HUES48 (cell line): ENCODE measurements at regions not wholly inside any gene's neighbourhood (a gene's known extent, or its start where the extent isn't known, plus 50 kb on each side); places are given as distances from the start of the nearest gene placed in this dataset.
A peak's percentile ranks its signal among the peaks of the same experiment; 100 is the strongest.

Experiments used
- H3K27ac ChIP-seq: one replicate; pipeline ENCODE4 v1.7.0; 2013; ENCODE audit warnings: low read depth, low read length, inconsistent platforms
- H3K27me3 ChIP-seq: 2 replicates; pipeline ENCODE4 v1.6.1; 2013; ENCODE audit warnings: mild to moderate bottlenecking, low read length; ENCODE audit not compliant: control insufficient read depth, insufficient read depth
- H3K36me3 ChIP-seq: 2 replicates; pipeline ENCODE4 v1.6.1; 2013; ENCODE audit warnings: low read length; ENCODE audit not compliant: control insufficient read depth, insufficient read depth
- H3K4me1 ChIP-seq: 2 replicates; pipeline ENCODE4 v1.6.1; 2013; ENCODE audit warnings: mild to moderate bottlenecking, low read length; ENCODE audit not compliant: control insufficient read depth, insufficient read depth
- H3K4me3 ChIP-seq: 2 replicates; pipeline ENCODE4 v1.5.1; 2013; ENCODE audit warnings: mild to moderate bottlenecking, low read depth, low read length
- H3K9ac ChIP-seq: 2 replicates; pipeline ENCODE4 v1.6.1; 2013; ENCODE audit warnings: mild to moderate bottlenecking, low read depth, low read length, moderate library complexity
- H3K9me3 ChIP-seq: 2 replicates; pipeline ENCODE4 v1.6.1; 2013; ENCODE audit warnings: low read length; ENCODE audit not compliant: control insufficient read depth, insufficient read depth

DNA sequence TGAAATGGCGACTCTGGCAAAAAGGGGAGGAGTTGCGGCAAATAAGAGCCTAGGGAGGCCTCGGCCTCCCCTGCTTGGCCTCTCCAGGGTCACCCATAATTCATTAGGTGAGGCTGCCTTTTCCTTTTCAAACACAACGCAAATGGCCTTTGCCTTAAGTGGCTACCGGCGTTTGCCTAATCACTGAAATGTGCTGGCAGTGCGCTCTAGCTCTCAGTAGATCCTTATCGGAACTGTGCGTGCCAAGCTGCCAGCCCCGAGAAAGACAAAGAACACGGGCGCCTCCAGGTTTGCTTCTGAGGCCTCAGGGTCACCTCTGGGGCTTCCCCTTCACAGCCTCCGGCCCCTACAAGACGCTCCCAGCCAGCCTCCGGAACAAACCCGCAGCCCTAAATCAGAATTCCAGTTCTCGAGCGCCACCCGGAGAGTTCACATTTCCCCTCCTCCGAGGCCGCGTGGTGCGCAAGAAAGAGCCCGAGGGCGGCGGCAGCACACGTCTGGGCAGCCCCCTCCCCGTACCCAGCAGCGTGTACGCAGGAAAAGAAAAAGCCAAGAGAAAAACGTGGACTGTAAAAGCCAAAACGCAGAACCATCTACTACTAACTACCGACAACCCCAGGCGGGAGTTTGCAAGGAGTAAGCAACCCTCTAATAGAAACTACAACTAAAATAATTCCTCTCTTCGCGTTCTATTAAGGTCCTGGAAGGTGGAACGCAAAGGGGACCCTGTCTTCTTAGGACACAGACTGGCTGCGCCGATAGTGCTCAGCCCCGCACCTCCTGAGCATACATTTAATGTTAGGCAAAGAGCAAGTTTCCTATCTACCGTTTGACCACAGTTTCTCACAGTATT is 76.5 kb upstream of the BCOR start:
- Histone ChIP-seq H3K9ac (peak overlapping the region; percentile 51), H3K27ac (peak overlapping the region; percentile 88), H3K4me3 (peak overlapping the region; percentile 66), H3K9me3 (peaks cover 3% of the 10 kb centered on the region; the same call in 1 of the 2 replicates), H3K4me1 (peaks cover 27% of the 10 kb centered on the region), H3K36me3 (no peaks in the 10 kb centered on the region), H3K27me3 (peaks cover 27% of the 10 kb centered on the region)

DNA sequence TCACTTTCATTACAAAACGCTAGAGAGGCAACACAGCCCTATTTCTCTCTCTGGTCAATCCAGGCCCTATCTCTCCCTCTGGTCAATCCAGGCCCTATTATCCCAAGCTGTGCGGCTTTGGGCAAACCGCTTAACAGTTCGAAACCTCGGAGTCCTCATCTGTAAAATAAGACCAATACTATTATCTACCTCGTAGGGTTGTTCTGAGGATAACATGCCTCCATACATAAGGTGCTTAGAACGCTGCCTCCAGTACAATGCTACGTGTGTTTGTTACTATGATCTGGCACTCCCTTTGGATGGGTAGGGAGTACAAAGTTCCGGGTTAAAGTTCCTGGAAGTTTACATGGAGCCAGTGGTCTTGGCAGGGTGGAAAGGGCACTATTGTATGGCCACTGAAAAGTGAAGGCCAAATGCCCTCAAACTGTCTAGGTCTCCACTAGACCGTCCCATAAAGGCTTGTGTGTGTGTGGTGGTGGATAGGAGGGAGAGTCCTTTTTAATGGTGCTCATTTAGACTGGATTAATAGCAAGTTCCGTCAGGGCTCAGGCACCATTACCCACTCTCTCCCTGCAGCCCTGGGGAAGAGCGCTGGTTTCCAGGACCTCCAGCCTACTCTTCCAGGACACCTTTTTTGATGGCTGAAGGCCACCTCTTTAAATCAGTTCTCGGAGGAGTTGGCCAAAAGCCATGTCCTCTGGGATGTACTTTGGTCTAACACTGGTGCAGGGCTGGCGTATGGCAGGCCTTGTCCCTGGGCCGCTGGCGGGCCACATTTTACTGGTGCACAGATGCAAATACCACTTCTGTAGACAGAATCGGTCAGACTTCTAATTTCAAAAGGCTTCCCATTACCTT is 75.6 kb upstream of the BCOR start:
- H3K9me3 ChIP-seq, result peaks cover 3% of the 10 kb centered on the region; the same call in 1 of the 2 replicates
- H3K9ac ChIP-seq, result peak overlapping the region; percentile 51; the same call in 1 of the 2 replicates
- peaks cover 27% of the 10 kb centered on the region for H3K27me3 ChIP-seq
- H3K27ac ChIP-seq, result peak overlapping the region; percentile 88
- H3K4me1 ChIP-seq, result peaks cover 31% of the 10 kb centered on the region
- H3K36me3 ChIP-seq, result no peaks in the 10 kb centered on the region
- H3K4me3 ChIP-seq, result peak overlapping the region; percentile 66

DNA sequence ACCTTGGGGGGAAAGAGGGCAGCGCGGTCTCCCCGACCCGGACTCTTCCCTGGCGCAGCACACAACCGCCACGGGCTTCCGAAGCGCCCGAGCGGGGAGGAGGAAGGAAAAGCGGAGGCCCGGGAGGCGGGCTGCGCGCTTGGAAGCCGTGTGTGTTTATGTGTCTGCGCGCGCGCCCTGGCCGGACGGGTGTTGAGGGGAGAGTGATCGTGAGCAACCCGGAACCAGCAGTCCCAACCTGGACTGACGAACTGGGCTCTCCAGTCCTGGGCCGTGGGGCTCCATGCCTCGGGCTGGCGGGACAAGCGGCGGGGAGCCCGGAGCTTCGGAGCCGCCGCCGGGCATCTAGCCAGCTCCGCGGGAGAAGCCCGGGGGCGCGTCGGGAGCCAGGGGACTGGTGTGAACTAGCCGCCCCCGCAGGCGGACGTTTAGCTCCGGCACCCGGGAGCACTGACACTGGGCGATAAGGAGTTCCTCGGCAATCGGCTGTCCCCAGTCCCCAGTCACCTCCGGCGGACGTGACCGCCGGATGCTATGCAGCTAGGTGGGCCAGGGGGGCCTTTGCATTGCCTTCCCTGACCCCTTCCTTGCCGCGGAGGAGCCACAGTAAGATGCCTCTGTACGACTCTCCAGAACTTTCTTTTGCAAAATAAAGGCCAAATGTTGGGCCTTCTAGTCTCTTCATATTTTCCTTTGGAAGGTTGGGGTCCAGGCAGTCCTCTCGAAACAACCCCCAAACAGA is 74.8 kb upstream of the BCOR start:
- peak overlapping the region; percentile 66 for H3K4me3 ChIP-seq
- no peak overlapping the region for H3K27ac ChIP-seq
- H3K9me3 ChIP-seq, result peaks cover 3% of the 10 kb centered on the region; the same call in 1 of the 2 replicates
- peak overlapping the region; percentile 60 for H3K9ac ChIP-seq
- peaks cover 31% of the 10 kb centered on the region for H3K4me1 ChIP-seq
- peaks cover 27% of the 10 kb centered on the region for H3K27me3 ChIP-seq
- H3K36me3 ChIP-seq, result no peaks in the 10 kb centered on the region

DNA sequence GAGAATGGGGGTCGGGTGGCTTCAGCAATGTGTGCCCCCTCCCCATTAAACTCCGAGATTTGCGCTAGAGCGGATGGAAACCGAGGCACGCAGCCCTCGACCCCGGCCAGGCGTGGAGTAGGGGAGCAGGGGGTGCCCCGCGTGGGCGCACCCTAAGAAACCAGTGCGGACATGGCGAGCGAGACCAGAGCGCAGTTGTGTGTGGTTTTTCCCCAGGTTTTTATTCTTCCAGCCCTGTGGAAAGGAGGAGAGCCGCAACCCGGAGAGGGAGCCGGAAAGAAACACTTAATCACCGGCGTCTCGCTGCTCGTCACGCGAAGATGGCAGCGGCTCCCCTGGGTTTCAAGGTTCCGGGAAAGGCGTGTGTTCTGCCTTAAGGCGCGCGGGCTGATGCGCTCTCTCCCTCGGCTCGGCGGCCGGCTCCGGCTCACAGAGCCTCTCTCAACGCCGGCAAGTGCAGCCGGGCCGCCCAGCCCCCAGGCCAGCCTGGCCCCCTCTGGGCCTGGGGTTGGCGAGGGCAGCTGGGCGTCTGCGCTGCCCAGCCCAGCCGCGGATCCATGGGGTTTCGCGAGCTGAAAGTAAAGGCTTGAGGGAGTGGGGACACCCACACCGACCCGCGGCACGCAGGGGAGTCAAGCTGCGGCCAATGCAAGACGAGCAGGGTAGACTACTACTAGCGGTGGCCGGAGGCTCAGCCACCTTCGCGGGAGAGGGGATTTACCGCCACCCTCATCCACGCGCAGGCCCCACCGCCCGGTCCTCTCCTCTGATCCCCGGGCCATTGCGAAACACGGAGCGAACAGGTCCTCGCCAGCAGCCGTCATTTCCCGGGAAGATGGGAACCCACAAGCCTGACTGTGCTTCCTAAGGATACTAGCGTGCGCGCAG is 74.0 kb upstream of the BCOR start:
- H3K27me3 ChIP-seq, result peaks cover 34% of the 10 kb centered on the region
- H3K9ac ChIP-seq, result peak overlapping the region; percentile 60
- H3K36me3 ChIP-seq, result no peaks in the 10 kb centered on the region
- peaks cover 3% of the 10 kb centered on the region; the same call in 1 of the 2 replicates for H3K9me3 ChIP-seq
- peak overlapping the region; percentile 53 for H3K27ac ChIP-seq
- peak overlapping the region; percentile 66 for H3K4me3 ChIP-seq
- peaks cover 39% of the 10 kb centered on the region for H3K4me1 ChIP-seq

DNA sequence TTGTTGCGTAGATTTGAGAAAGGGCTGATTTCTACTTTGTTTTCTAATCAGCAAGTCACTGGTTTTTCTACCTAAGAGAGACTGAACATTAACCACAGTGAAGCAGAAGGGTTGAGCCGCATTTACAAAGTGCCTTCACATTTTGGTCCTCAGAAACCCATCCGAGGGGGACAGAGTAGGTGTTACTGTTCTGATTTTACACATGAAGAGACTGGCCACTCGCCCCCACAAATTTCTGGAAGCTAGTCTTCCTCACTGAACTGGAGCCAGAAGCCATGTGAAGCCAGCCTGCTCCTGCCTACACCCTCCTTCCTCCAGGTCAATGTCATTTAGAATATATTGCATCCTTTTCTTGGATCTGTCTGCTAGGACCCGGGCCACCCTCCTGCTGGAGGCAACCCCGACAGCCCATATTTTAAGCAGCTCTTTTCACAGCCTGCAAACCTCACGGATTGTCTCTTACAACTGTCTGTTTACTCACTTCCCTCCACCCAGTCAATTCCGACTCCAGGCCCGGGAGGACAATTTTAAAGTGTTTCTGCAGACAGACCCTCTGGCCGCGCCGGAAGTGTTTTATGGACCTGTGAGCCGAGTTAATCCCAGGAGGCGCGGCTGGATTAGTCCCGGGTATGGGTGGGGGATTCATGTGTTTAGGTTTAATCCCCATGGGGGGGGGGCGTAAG is 73.2 kb upstream of the BCOR start:
- Histone ChIP-seq H3K4me3 (peak overlapping the region; percentile 66), H3K9ac (no peak overlapping the region), H3K36me3 (no peaks in the 10 kb centered on the region), H3K27me3 (peaks cover 42% of the 10 kb centered on the region), H3K4me1 (peaks cover 47% of the 10 kb centered on the region), H3K9me3 (peaks cover 3% of the 10 kb centered on the region; the same call in 1 of the 2 replicates), H3K27ac (peak overlapping the region; percentile 53)

DNA sequence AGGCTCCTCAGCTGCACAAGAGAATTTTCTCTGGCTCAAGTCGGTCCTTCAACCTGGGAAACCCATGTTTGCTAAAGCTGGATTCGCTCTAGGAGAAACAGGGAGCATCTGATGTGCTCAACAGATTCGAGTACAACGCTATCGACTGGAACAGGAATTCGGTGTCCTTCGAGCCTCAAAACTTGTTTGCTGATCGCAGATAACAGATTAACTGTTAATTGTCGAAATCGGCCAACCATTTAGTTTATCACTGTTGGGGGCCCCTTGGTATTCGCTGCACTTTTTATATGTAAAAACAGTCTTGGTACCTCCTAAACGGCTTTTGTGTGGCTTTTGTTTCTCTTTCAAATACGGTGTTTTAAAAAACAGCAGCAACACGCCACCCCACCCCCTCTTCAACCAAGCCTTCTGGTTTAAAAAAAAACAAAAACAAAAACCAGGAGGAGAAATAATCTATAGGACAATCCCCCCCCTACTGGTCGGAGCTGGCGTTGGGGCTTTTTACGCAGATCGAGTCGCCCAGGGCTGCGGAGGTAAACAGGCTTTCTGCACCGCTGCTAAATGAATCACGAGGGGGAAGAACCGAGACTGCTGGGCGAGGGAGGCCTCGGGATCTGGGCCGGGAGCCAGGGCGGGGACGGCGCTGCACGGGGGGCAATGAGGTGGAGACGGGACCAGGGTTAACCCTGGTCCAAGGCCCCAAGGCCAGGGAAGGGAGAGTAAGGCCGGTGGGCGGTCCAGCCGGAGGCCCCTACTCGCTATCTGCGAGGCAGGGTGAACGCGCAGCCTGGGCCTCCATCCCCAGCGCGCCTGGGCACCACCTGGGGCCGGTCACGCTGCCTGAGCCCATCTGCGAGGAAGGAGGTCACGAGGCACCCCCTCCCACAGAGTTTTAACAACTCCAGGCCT is 71.7 kb upstream of the BCOR start:
- peaks cover 49% of the 10 kb centered on the region for H3K4me1 ChIP-seq
- H3K36me3 ChIP-seq, result no peaks in the 10 kb centered on the region
- H3K9me3 ChIP-seq, result peaks cover 3% of the 10 kb centered on the region; the same call in 1 of the 2 replicates
- peak overlapping the region; percentile 62 for H3K9ac ChIP-seq
- peak overlapping the region; percentile 48 for H3K4me3 ChIP-seq
- H3K27ac ChIP-seq, result peak overlapping the region; percentile 96
- peaks cover 49% of the 10 kb centered on the region for H3K27me3 ChIP-seq

DNA sequence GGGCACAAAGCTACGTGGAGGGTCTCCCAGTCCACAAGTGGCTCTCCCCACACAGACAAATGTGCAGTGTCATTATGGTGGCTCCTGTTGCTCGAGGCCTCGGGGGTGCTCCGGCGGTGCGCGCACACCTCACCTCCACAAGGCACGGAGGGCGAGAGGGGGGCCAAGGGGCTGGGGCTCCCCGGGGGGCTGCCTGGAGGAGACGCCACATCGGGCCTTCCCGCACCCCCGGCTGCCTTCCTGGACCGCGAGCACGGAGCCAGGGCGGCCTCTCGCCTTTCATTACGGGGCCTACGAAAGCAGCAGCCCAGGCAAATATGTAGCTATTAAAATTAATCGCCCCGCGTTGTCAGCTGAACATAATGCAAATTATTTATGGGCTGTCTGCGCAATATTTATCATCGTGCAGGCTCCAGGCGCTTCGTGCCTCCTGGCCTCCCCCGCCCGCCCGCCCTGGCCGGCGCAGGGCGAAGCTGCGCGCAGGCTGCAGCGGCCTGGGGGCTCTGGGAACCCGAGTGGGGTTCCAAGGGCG is 70.8 kb upstream of the BCOR start:
- H3K27ac ChIP-seq, result peak overlapping the region; percentile 96
- peak overlapping the region; percentile 46 for H3K4me3 ChIP-seq
- peak overlapping the region; percentile 69 for H3K9ac ChIP-seq
- H3K27me3 ChIP-seq, result peaks cover 47% of the 10 kb centered on the region
- peaks cover 48% of the 10 kb centered on the region for H3K4me1 ChIP-seq
- H3K36me3 ChIP-seq, result no peaks in the 10 kb centered on the region
- H3K9me3 ChIP-seq, result peaks cover 3% of the 10 kb centered on the region; the same call in 1 of the 2 replicates

DNA sequence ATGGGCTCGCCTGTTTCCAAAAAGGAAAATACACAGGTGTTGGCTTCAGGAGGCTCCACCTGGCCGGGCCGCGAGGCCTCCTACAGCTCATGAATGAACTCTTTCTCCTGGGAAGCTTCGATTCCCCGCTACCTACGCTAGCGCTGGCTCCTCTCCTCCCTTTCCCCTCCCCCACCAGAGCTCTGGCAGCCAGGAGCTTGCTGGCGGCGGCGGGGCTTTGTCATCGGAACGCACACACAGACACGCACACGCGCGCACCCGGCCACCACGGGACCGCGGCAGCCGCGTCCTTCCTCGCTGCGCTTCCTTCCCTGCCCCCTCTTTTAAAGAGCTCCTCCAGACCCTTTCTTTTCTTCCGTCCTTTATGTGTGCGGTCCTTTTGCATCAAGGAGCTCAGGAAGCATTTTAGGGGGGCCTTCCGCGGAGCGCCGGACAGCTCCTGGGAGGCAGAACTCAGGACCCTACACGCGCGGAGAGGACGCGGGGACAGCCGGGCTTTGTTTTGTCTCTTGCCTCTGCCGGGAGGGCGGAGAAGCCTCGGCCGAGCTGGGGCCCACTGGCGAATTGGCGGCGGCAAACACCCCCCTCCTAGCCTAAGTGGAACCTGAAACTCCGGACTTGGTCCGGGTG is 70.2 kb upstream of the BCOR start:
- Histone ChIP-seq H3K9me3 (no peaks in the 10 kb centered on the region; the same call in 1 of the 2 replicates), H3K27me3 (peaks cover 41% of the 10 kb centered on the region), H3K4me3 (peak overlapping the region; percentile 46), H3K27ac (peak overlapping the region; percentile 96), H3K9ac (peak overlapping the region; percentile 69), H3K36me3 (no peaks in the 10 kb centered on the region), H3K4me1 (peaks cover 42% of the 10 kb centered on the region)
